GM19240 (cell line): ENCODE measurements at regions not wholly inside any gene's neighbourhood (a gene's known extent, or its start where the extent isn't known, plus 50 kb on each side); places are given as distances from the start of the nearest gene placed in this dataset.

Source experiments
- DNase-seq: peaks from one replicate; pipeline ENCODE4 v3.0.0; 2011; ENCODE audit warnings: low spot score; ENCODE audit not compliant: insufficient read length

DNA sequence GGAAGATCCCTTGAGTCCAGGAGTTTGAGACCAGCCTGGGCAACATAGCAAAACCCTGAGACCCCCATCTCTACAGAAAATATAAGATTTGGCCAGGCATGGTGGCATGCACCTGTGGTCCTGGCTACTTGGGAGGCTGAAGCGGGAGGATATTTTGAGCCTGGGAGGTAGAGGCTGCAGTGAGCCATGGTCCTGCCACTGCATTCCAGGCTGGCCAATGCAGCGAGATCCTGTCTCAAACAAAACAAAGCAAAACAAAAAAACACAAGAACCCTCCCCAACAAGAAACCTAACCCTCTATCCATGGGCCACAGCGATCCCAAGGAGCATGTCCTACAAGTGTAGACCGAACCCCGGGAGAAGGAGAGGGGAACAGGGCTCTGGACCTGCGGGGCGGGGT, 133.3 kb downstream of the MGAT5B start:
- DNase-seq: no peak

DNA sequence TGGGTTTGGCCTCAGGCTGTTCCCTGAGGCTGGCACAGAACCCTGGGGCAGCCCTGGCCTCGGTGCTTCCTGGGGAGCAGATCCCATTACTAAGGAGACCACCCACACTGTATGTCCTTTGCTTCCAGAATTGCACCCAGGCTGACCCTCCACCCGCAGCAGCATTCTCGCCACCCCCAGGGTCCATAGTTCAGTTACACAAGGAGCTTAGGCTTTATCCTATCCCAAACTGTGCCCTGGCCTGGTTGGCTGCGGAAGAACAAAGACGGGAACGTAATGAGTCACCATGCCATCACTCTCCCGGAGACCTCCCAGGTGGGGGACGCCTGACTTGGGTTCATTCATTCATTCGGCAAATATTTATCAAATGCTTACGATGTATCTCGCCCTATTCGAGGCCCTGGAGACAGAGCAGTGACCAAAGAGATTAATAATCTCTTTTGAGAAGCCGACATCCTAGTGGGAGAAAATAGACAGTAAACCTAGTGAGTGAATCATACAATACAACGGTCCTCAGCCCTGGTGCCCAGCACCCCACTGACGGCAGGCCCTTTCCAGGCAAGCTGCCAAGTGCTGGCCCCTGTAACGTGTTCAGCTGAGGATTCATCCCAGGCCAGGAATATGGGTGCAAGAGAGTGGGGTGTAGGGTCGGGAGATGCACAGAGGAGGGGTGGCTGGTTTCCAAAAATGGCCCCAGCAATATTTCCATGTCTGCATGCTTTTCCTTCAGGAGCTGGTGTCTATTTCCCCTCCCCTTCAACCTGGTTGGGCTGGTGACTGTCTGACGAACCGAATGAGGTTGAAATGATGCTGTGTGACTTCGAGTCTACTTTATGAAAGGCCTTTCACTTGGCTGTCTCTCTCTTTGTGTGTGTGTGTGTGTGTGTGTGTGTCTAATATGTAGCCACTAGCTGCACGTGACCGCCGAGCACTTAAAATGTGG, 134.2 kb downstream of the MGAT5B start:
- DNase-seq: no peak

GRCh38 chr17:77003699-77004098, 135.5 kb downstream of the MGAT5B start:
- DNase-seq: no peak

DNA sequence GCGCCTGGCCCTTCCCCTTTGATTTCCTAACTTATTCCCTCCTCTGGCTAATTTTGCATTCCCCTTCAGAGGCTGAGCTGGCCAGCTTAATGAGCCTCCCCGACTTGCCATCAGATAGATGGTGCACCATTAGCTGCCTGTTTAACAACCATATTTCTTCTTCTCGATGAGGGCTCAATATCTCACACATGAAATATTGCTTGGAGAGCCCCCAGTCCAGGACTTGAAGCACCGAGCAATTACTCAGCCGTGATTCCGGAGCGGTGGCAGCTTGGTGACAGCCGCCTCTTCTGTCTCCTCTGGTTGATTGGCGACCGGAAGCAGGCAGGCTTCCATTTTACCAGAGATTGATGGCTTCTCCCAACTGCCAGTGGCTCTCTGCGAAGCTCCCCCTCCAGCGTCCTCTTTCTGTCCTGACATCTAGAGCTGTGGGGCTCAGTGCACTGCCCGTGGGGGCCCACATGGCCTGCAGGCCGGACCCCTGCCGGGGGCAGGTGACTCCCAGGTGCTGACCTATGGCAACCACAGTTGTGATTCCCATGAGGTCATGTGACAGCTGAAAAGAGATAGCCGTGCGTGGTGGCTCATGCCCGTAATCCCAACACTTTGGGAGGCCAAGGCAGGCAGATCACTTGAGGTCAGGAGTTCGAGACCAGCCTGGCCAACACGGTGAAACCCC, 133.7 kb upstream of the SEC14L1 start:
- no peak for DNase-seq

- DNase-seq: no peak
Observed at GRCh38 chr17:77009877-77010276, 130.9 kb upstream of the SEC14L1 start.

GRCh38 chr17:77010667-77011066, 130.1 kb upstream of the SEC14L1 start:
- no peak for DNase-seq

- DNase-seq: no peak
Observed at GRCh38 chr17:77011173-77012011, 129.4 kb upstream of the SEC14L1 start.

GRCh38 chr17:77018504-77018903, 122.3 kb upstream of the SEC14L1 start:
- DNase-seq: no peak

- no peak for DNase-seq
Observed at GRCh38 chr17:77019893-77020379, 120.8 kb upstream of the SEC14L1 start.

- no peak for DNase-seq
Observed at GRCh38 chr17:77020973-77021372, 119.8 kb upstream of the SEC14L1 start.

DNA sequence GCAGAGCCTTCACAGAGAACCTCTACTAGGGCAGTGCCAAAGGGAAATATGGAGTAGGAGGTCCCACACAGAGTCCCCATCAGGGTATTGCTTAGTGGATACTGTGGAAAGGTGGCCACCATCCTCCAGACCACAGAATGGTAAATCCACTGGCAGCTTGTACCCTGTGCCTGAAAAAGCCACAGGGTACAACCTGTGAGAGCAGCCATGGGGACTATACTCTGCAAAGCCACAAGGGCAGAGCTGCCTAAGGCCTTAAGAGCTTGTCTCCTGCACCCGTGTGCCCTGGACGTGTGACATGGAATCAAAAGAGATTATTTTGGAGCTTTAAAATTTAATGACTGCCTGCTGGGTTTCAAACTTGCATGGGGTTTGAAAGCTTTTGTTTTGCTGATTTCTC, 118.0 kb upstream of the SEC14L1 start:
- DNase-seq: no peak

DNA sequence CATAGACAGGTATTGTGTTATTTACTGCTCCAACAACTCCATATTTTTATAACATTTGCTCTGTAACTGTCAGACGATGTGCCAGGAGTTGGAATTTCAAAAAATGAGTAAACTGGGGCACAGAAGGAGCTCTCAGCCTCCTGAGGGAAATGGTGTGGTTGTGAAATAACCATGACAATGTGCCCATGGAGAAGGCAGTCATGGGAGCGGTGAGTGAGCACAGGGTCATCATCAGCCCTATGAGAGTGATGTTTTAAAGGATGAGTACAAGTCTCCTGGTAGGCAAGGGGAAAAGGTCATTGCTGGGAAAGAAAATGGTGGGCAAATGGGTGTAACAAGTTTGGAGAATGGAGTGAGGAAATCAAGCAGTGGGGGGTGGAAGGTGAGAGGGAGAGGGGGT, 115.0 kb upstream of the SEC14L1 start:
- no peak for DNase-seq

GRCh38 chr17:77027271-77027889, 113.4 kb upstream of the SEC14L1 start:
- DNase-seq: no peak

GRCh38 chr17:77028900-77029299, 111.9 kb upstream of the SEC14L1 start:
- DNase-seq: no peak

- no peak for DNase-seq
Observed at GRCh38 chr17:77032929-77033328, 107.8 kb upstream of the SEC14L1 start.

GRCh38 chr17:77033892-77034404, 106.8 kb upstream of the SEC14L1 start:
- no peak for DNase-seq

- DNase-seq: no peak
Observed at GRCh38 chr17:77034677-77035424, 105.9 kb upstream of the SEC14L1 start.

GRCh38 chr17:77035526-77035925, 105.2 kb upstream of the SEC14L1 start:
- DNase-seq: no peak

GRCh38 chr17:77036136-77036840, 104.5 kb upstream of the SEC14L1 start:
- no peak for DNase-seq
